ENCODE measurements at regions not wholly inside any gene's neighbourhood (a gene's known extent, or its start where the extent isn't known, plus 50 kb on each side); places are given as distances from the start of the nearest gene placed in this dataset.

- no peak for TF ChIP-seq TCF12 (IDR thresholded peaks at IDR 0.05; ENCODE audit: low read depth, low read length)
- TF ChIP-seq POU5F1 (IDR thresholded peaks at IDR 0.05; ENCODE audit: low read depth, low read length): no peak
- TF ChIP-seq ATF2 (IDR thresholded peaks at IDR 0.05; ENCODE audit: low read length): no peak
- TF ChIP-seq NRF1 (IDR thresholded peaks at IDR 0.05; ENCODE audit: low read depth, low read length): no peak
- TF ChIP-seq GTF2F1 (IDR thresholded peaks at IDR 0.05; ENCODE audit: borderline replicate concordance, low read depth, low read length): no peak
Observed at GRCh38 chr5:93960042-93960441, 218.6 kb upstream of the POU5F2 start (continued).

All from H1 (cell line).